Left ventricle myocardium inferior (tissue), 1 donor: ENCODE measurements at regions not wholly inside any gene's neighbourhood (a gene's known extent, or its start where the extent isn't known, plus 50 kb on each side); places are given as distances from the start of the nearest gene placed in this dataset.

Experiments used
- DNase-seq: peaks from one replicate; pipeline ENCODE4 v3.0.0-alpha.2; 2020
- H3K27ac ChIP-seq: fragments of 200-600 bp; replicated peaks from 2 replicates; pipeline ENCODE4 v1.8.0; 2021
- H3K27me3 ChIP-seq: fragments of 200-600 bp; 2 replicates; pipeline ENCODE4 v1.8.0; 2021; ENCODE audit warnings: low read depth
- H3K36me3 ChIP-seq: fragments of 200-600 bp; 2 replicates; pipeline ENCODE4 v1.8.0; 2021
- H3K4me1 ChIP-seq: fragments of 200-600 bp; 2 replicates; pipeline ENCODE4 v1.8.0; 2021
- H3K4me3 ChIP-seq: fragments of 200-600 bp; 2 replicates; pipeline ENCODE4 v1.8.0; 2021; ENCODE audit warnings: mild to moderate bottlenecking, moderate library complexity
- H3K9me3 ChIP-seq: fragments of 200-600 bp; replicated peaks from 2 replicates; pipeline ENCODE4 v1.8.0; 2021
- intact Hi-C: fragments of 100-400 bp; cut with micrococcal nuclease; formaldehyde crosslinking; loops from one replicate; pipeline ENCODE4 v1.11.0; 2022
- TF ChIP-seq, protein P1 (sequence below): fragments of 200-600 bp; IDR thresholded peaks from 2 replicates; pipeline ENCODE4 v1.8.0; 2021; ENCODE audit warnings: antibody characterized with exemption, mild to moderate bottlenecking, borderline replicate concordance
- donor health status: DM: no; HTN: yes; CAD: no; lungs with severe emphysema.

- intact Hi-C loops = no loop called here
- Histone ChIP-seq H3K27me3 (no peaks in the 10 kb centered on the region), H3K4me1 (peaks cover 7% of the 10 kb centered on the region), H3K27ac (no peak overlapping the region), H3K4me3 (no peak overlapping the region), H3K9me3 (no peaks in the 10 kb centered on the region), H3K36me3 (no peaks in the 10 kb centered on the region)
- TF ChIP-seq, protein P1, sequence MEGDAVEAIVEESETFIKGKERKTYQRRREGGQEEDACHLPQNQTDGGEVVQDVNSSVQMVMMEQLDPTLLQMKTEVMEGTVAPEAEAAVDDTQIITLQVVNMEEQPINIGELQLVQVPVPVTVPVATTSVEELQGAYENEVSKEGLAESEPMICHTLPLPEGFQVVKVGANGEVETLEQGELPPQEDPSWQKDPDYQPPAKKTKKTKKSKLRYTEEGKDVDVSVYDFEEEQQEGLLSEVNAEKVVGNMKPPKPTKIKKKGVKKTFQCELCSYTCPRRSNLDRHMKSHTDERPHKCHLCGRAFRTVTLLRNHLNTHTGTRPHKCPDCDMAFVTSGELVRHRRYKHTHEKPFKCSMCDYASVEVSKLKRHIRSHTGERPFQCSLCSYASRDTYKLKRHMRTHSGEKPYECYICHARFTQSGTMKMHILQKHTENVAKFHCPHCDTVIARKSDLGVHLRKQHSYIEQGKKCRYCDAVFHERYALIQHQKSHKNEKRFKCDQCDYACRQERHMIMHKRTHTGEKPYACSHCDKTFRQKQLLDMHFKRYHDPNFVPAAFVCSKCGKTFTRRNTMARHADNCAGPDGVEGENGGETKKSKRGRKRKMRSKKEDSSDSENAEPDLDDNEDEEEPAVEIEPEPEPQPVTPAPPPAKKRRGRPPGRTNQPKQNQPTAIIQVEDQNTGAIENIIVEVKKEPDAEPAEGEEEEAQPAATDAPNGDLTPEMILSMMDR = no peak
- no peak for DNase-seq
Observed at GRCh38 chr13:34776390-34776981, 165.6 kb upstream of the NBEA start.

DNA sequence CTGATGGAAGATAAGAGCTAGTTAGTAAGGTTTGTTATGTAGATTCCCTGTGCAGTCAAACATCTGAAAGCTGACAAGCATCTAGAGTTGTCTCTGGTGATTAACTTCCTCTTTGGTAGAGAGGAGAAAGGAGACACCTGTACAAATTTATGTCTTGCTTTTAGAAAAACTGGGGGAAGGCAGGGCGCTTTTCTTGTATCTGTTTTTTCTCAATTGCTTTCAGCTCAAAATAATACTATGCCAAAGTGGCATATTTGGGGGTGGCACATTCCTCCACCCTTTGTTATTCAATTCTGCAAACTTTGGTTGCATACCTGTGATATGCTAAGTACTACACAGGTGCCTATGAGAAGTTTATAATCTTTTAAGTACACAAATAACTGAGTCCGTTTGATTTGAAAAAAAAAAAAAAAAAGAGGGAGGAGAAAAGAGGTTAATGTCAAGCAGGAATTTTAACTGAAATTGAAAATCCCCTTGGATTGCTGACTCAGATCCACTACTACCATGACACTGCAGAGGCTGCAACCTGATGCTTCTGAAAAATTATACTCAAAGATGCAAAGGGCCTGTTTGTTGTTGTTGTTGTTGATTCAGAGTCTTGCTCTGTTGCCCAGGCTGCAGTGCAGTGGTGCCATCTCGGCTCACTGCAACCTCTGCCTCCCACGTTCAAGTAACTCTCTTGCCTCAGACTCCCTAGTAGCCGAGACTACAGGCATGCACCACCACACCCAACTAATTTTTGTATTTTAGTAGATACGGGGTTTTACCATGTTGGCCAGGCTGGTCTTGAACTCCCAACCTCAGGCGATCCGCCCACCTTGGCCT is 164.8 kb upstream of the NBEA start:
- intact Hi-C loops = no loop called here
- DNase-seq = no peak
- Histone ChIP-seq H3K4me3 (no peak overlapping the region), H3K9me3 (peaks cover 2% of the 10 kb centered on the region), H3K27ac (no peak overlapping the region), H3K36me3 (no peaks in the 10 kb centered on the region), H3K27me3 (no peaks in the 10 kb centered on the region), H3K4me1 (peaks cover 7% of the 10 kb centered on the region)
- TF ChIP-seq, protein P1 = no peak

DNA sequence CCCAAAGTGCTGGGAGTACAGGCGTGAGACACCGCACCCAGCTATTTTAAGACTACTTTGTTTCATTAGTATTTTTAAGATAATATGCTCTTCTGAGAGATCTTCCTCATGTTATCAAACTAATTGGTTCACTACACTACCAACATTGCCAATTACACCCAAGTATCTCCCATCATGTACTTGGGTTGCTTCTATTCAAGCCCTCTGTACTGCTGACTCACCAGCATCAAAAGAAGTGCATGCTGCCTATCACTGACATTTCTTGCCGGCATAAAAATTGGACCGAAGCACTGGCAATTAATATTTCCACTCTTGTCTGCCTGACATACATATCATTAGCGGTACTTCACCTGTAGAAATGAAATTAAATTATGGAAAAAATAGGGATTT is 164.2 kb upstream of the NBEA start:
- Histone ChIP-seq H3K36me3 (no peaks in the 10 kb centered on the region), H3K4me3 (no peak overlapping the region), H3K27me3 (no peaks in the 10 kb centered on the region), H3K9me3 (peaks cover 8% of the 10 kb centered on the region), H3K4me1 (peaks cover 7% of the 10 kb centered on the region), H3K27ac (no peak overlapping the region)
- TF ChIP-seq, protein P1 = no peak
- intact Hi-C loops = no loop called here
- DNase-seq = no peak

GRCh38 chr13:34779171-34779570 is 162.9 kb upstream of the NBEA start:
- H3K9me3 ChIP-seq = peaks cover 17% of the 10 kb centered on the region
- no peaks in the 10 kb centered on the region for H3K27me3 ChIP-seq
- no peaks in the 10 kb centered on the region for H3K36me3 ChIP-seq
- no peak overlapping the region for H3K27ac ChIP-seq
- DNase-seq = no peak
- H3K4me1 ChIP-seq = peaks cover 7% of the 10 kb centered on the region
- TF ChIP-seq, protein P1 = no peak
- H3K4me3 ChIP-seq = no peak overlapping the region
- intact Hi-C loops = no loop called here

DNA sequence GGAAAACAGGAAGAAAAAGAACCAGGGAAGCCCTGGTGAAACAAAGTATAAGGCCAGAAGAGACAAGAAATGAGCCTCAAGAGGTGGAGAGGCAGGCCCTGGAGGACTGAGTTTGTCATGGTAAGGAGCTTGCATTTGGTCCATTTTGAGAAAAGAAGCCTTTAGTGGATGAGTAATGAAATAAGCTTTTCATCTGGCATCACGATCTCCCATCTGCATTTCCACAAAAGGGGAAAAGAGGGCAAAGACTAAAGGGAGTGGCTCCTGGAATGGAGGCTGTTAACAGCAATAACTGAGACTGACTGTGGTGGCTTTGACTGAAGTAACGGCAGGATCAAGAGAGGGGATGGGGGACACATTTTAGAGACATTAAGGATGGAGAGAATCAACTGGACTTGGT is 148.8 kb upstream of the NBEA start:
- intact Hi-C loops = no loop called here
- H3K4me1 ChIP-seq = no peaks in the 10 kb centered on the region
- H3K4me3 ChIP-seq = no peak overlapping the region
- no peaks in the 10 kb centered on the region for H3K27me3 ChIP-seq
- TF ChIP-seq, protein P1 = no peak
- DNase-seq = no peak
- H3K9me3 ChIP-seq = peaks cover 28% of the 10 kb centered on the region
- H3K27ac ChIP-seq = no peak overlapping the region
- no peaks in the 10 kb centered on the region for H3K36me3 ChIP-seq
